ENCODE measurements at regions not wholly inside any gene's neighbourhood (a gene's known extent, or its start where the extent isn't known, plus 50 kb on each side); places are given as distances from the start of the nearest gene placed in this dataset.

GRCh38 chr6:5905431-5906339, 101.0 kb downstream of the NRN1 start:
- no peaks in the 10 kb centered on the region for H3K4me1 ChIP-seq (ENCODE audit: insufficient read depth)
- H3K27ac ChIP-seq, result no peak overlapping the region
- no peaks in the 10 kb centered on the region for H3K27me3 ChIP-seq
- 52 to 64% (median 56%) methylated on average over 18 of the region's 18 CpGs for WGBS, 3 donors
- no peak overlapping the region for H3K4me3 ChIP-seq
- DNase-seq, result peak in 3 of 5 donors; percentile 35 to 48 (median 38)
- H3K9me3 ChIP-seq, result no peaks in the 10 kb centered on the region
- TF ChIP-seq POLR2A (IDR thresholded peaks at IDR 0.05) (no peak), EP300 (IDR thresholded peaks at IDR 0.05) (no peak), CTCF (IDR thresholded peaks at IDR 0.05) (no peak)
- H3K36me3 ChIP-seq, result no peaks in the 10 kb centered on the region
- intact Hi-C loops (cut with DNase I), result no loop called here

GRCh38 chr6:5904532-5904931, 102.2 kb downstream of the NRN1 start:
- H3K36me3 ChIP-seq, result no peaks in the 10 kb centered on the region

GRCh38 chr6:5899216-5900045, 107.3 kb downstream of the NRN1 start:
- Histone ChIP-seq H3K36me3 (no peaks in the 10 kb centered on the region), H3K9me3 (no peaks in the 10 kb centered on the region), H3K27ac (no peak overlapping the region), H3K4me3 (no peak overlapping the region), H3K27me3 (no peaks in the 10 kb centered on the region), H3K4me1 (ENCODE audit: insufficient read depth) (no peaks in the 10 kb centered on the region)
- TF ChIP-seq POLR2A (IDR thresholded peaks at IDR 0.05) (no peak), CTCF (IDR thresholded peaks at IDR 0.05) (no peak), EP300 (IDR thresholded peaks at IDR 0.05) (no peak)
- DNase-seq, result no peak
- intact Hi-C loops (cut with DNase I), result loop anchor here in 1 of 4 donors (5.0 kb wide), 1 partner anchor 1257 kb away; no protein-coding TSS in a partner anchor
- WGBS, 3 donors, result 79 to 90% (median 82%) methylated on average over 4 of the region's 4 CpGs

More at GRCh38 chr6:5904532-5904931, 102.2 kb downstream of the NRN1 start:
- no peak overlapping the region for H3K27ac ChIP-seq
- WGBS, 3 donors, result 44 to 53% (median 45%) methylated on average over 4 of the region's 4 CpGs
- no peaks in the 10 kb centered on the region for H3K4me1 ChIP-seq (ENCODE audit: insufficient read depth)
- no peak overlapping the region for H3K4me3 ChIP-seq
- TF ChIP-seq POLR2A (IDR thresholded peaks at IDR 0.05), result no peak
- TF ChIP-seq CTCF (IDR thresholded peaks at IDR 0.05), result no peak
- TF ChIP-seq EP300 (IDR thresholded peaks at IDR 0.05), result no peak
- H3K9me3 ChIP-seq, result no peaks in the 10 kb centered on the region
- intact Hi-C loops (cut with DNase I), result no loop called here
- DNase-seq, result no peak
- no peaks in the 10 kb centered on the region for H3K27me3 ChIP-seq

GRCh38 chr6:5898563-5898962, 108.2 kb downstream of the NRN1 start:
- H3K4me1 ChIP-seq (ENCODE audit: insufficient read depth), result no peaks in the 10 kb centered on the region
- intact Hi-C loops (cut with DNase I), result loop anchor here in 1 of 4 donors (5.0 kb wide), 1 partner anchor 1256 kb away; no protein-coding TSS in a partner anchor
- H3K27me3 ChIP-seq, result no peaks in the 10 kb centered on the region
- H3K27ac ChIP-seq, result no peak overlapping the region
- no peaks in the 10 kb centered on the region for H3K36me3 ChIP-seq
- H3K9me3 ChIP-seq, result no peaks in the 10 kb centered on the region
- no peak for DNase-seq
- H3K4me3 ChIP-seq, result no peak overlapping the region
- TF ChIP-seq EP300 (IDR thresholded peaks at IDR 0.05) (no peak), POLR2A (IDR thresholded peaks at IDR 0.05) (no peak), CTCF (IDR thresholded peaks at IDR 0.05) (no peak)
- WGBS, 3 donors, result 76 to 86% (median 82%) methylated on average over 7 to 8 of the region's 8 CpGs

All from ovary (tissue), 7 donors.